ENCODE measurements at regions not wholly inside any gene's neighbourhood (a gene's known extent, or its start where the extent isn't known, plus 50 kb on each side); places are given as distances from the start of the nearest gene placed in this dataset.

DNA sequence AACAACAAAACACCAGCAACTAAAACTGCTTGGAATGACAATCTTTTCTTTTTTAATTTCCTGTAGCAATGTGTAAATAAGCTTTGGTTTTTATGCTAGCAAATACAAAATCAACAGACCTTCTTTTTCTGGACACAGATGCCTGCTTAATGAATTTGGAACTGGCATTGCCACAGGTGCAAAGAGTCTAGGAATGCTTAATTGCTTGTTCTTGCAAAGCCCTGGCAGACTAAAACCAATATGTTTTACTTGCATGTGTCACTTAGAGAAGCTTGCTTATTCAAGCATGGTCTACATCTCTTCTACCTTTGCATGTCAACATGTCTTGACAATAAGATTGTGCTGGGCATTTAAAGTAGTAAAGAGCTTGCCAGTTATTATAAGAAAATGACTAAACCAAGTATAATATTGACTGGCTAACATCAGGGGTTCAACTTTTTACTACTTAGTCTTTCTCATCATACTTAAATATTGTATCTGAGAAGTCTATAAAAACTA is 656.7 kb upstream of the NDST4 start:
- TF ChIP-seq, protein P1, sequence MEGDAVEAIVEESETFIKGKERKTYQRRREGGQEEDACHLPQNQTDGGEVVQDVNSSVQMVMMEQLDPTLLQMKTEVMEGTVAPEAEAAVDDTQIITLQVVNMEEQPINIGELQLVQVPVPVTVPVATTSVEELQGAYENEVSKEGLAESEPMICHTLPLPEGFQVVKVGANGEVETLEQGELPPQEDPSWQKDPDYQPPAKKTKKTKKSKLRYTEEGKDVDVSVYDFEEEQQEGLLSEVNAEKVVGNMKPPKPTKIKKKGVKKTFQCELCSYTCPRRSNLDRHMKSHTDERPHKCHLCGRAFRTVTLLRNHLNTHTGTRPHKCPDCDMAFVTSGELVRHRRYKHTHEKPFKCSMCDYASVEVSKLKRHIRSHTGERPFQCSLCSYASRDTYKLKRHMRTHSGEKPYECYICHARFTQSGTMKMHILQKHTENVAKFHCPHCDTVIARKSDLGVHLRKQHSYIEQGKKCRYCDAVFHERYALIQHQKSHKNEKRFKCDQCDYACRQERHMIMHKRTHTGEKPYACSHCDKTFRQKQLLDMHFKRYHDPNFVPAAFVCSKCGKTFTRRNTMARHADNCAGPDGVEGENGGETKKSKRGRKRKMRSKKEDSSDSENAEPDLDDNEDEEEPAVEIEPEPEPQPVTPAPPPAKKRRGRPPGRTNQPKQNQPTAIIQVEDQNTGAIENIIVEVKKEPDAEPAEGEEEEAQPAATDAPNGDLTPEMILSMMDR (conservative IDR thresholded peaks at IDR 0.05 in 1 of 2, IDR thresholded peaks at IDR 0.05 in 1 of 2; ENCODE audit: low read depth in 1 of 2, low read length in 2 of 2): no peak
- no peak for TF ChIP-seq EZH2 (IDR thresholded peaks at IDR 0.05; ENCODE audit: low read length, missing control alignments)
